Thyroid gland (tissue), 4 donors: ENCODE measurements at regions not wholly inside any gene's neighbourhood (a gene's known extent, or its start where the extent isn't known, plus 50 kb on each side); places are given as distances from the start of the nearest gene placed in this dataset.
A peak's percentile ranks its signal among the peaks of the same experiment; 100 is the strongest.

Source experiments
- DNase-seq, 2 donors: peaks; one replicate each; pipeline ENCODE4 v3.0.0-alpha.2; 2019
- H3K27ac ChIP-seq, 3 donors: fragments of 200-600 bp; sonication (generic); 1 replicate in 2 of 3; 2 replicates in 1 of 3; pipeline ENCODE4 v1.5.1; 2016 to 2019; ENCODE audit warnings: mild to moderate bottlenecking in 1 of 3, moderate library complexity in 1 of 3
- H3K27me3 ChIP-seq: fragments of 200-600 bp; sonication (generic); one replicate; pipeline ENCODE4 v1.5.1; 2019
- H3K36me3 ChIP-seq, 2 donors: fragments of 200-600 bp; sonication (generic); one replicate each; pipeline ENCODE4 v1.5.1; 2016 to 2019
- H3K4me1 ChIP-seq, 2 donors: fragments of 200-600 bp; sonication (generic); one replicate each; pipeline ENCODE4 v1.5.1; 2017 to 2019
- H3K4me3 ChIP-seq, 3 donors: fragments of 200-600 bp; sonication (generic); replicated peaks in 1 of 3; 1 replicate in 2 of 3; 2 replicates in 1 of 3; pipeline ENCODE4 v1.5.1; 2016; ENCODE audit warnings: mild to moderate bottlenecking in 1 of 3
- H3K9me3 ChIP-seq: fragments of 200-600 bp; sonication (generic); one replicate; pipeline ENCODE4 v1.5.1; 2017
- CTCF ChIP-seq, 6 experiments: fragments of 200-600 bp in 3 of 6; fragments of 450-650 bp in 3 of 6; sonication (generic) in 3 of 6; IDR thresholded peaks; one replicate each; pipeline ENCODE4 v1.5.1; 2016 to 2019; ENCODE audit warnings: antibody characterized with exemption in 6 of 6, mild to moderate bottlenecking in 2 of 6, inconsistent platforms in 1 of 6, moderate library complexity in 1 of 6
- POLR2A ChIP-seq, 2 donors: fragments of 450-650 bp; IDR thresholded peaks; one replicate each; pipeline ENCODE4 v1.6.1; 2017; ENCODE audit warnings: antibody characterized with exemption in 2 of 2, mild to moderate bottlenecking in 2 of 2, moderate library complexity in 1 of 2
- WGBS, 2 donors: methylation state at CpG; one replicate each; pipeline ENCODE4 v1.1.5; 2017; 5-methylcytosine and 5-hydroxymethylcytosine counted together
- intact Hi-C: fragments of 100-400 bp; cut with DNase I; formaldehyde crosslinking; loops from one replicate; pipeline ENCODE4 v1.15.1; 2023

- intact Hi-C loops = no loop called here
- Histone ChIP-seq H3K9me3 (no peaks in the 10 kb centered on the region), H3K4me3 (no peak overlapping the region), H3K27ac (no peak overlapping the region), H3K27me3 (no peaks in the 10 kb centered on the region), H3K36me3 (no peaks in the 10 kb centered on the region), H3K4me1 (peaks cover 24 to 31% of the 10 kb centered on the region in 2 donors)
- WGBS, 2 donors = 46 to 74% methylated on average over 2 of the region's 2 CpGs
- TF ChIP-seq CTCF (IDR thresholded peaks at IDR 0.05) (no peak), POLR2A (IDR thresholded peaks at IDR 0.05) (no peak)
- no peak for DNase-seq
Measured at GRCh38 chr2:217671871-217672270, 330.9 kb downstream of the TNS1 start.

GRCh38 chr2:217671075-217671474 is 331.7 kb downstream of the TNS1 start:
- Histone ChIP-seq H3K27me3 (no peaks in the 10 kb centered on the region), H3K36me3 (no peaks in the 10 kb centered on the region), H3K4me1 (peaks cover 31 to 39% of the 10 kb centered on the region in 2 donors), H3K9me3 (no peaks in the 10 kb centered on the region), H3K4me3 (no peak overlapping the region), H3K27ac (no peak overlapping the region)
- intact Hi-C loops = no loop called here
- no peak for TF ChIP-seq CTCF (IDR thresholded peaks at IDR 0.05)
- no peak for DNase-seq
- whole genome bisulfite sequencing, 2 donors = 84 to 91% methylated on average over 1 of the region's 1 CpG

GRCh38 chr2:217669831-217670230 is 333.0 kb downstream of the TNS1 start:
- Histone ChIP-seq H3K4me3 (no peak overlapping the region), H3K4me1 (peaks cover 31 to 39% of the 10 kb centered on the region in 2 donors), H3K36me3 (no peaks in the 10 kb centered on the region), H3K27ac (peak overlapping the region in 1 of 3 donors; percentile 27), H3K27me3 (no peaks in the 10 kb centered on the region), H3K9me3 (no peaks in the 10 kb centered on the region)
- 75% methylated on average over 3 of the region's 3 CpGs for WGBS, 2 donors
- DNase-seq = no peak
- intact Hi-C loops = no loop called here
- TF ChIP-seq CTCF (IDR thresholded peaks at IDR 0.05) = no peak

- intact Hi-C loops = no loop called here
- Histone ChIP-seq H3K36me3 (no peaks in the 10 kb centered on the region), H3K27ac (peak overlapping the region in 2 of 3 donors; percentile 42 to 55), H3K4me3 (no peak overlapping the region), H3K9me3 (no peaks in the 10 kb centered on the region), H3K4me1 (peaks cover 16 to 25% of the 10 kb centered on the region in 2 donors), H3K27me3 (no peaks in the 10 kb centered on the region)
- 41 to 66% methylated on average over 3 of the region's 3 CpGs for WGBS, 2 donors
- no peak for TF ChIP-seq CTCF (IDR thresholded peaks at IDR 0.05)
- no peak for TF ChIP-seq POLR2A (IDR thresholded peaks at IDR 0.05)
- DNase-seq = peak in 1 of 2 donors; percentile 23
Measured at GRCh38 chr2:217667512-217667911, 335.3 kb downstream of the TNS1 start.

GRCh38 chr2:217667035-217667434 is 335.8 kb downstream of the TNS1 start:
- no peak overlapping the region for H3K4me3 ChIP-seq
- TF ChIP-seq CTCF (IDR thresholded peaks at IDR 0.05) (no peak), POLR2A (IDR thresholded peaks at IDR 0.05) (no peak)
- no peak for DNase-seq
- 86 to 89% methylated on average over 2 of the region's 2 CpGs for WGBS, 2 donors
- no peaks in the 10 kb centered on the region for H3K36me3 ChIP-seq
- peaks cover 16 to 24% of the 10 kb centered on the region in 2 donors for H3K4me1 ChIP-seq
- intact Hi-C loops = no loop called here
- peak overlapping the region in 2 of 3 donors; percentile 34 to 55 for H3K27ac ChIP-seq
- H3K27me3 ChIP-seq = no peaks in the 10 kb centered on the region
- no peaks in the 10 kb centered on the region for H3K9me3 ChIP-seq
